GM21619 (cell line): ENCODE measurements at regions not wholly inside any gene's neighbourhood (a gene's known extent, or its start where the extent isn't known, plus 50 kb on each side); places are given as distances from the start of the nearest gene placed in this dataset.
A peak's percentile ranks its signal among the peaks of the same experiment; 100 is the strongest.
"Not testable (repeated sequence)": the region's sequence is repeated elsewhere in the genome, so short reads cannot be mapped to it uniquely, and the experiment has no call there.

Experiments
- ATAC-seq: cut with Tn5 transposase; IDR thresholded peaks from one replicate; pipeline ENCODE4 v1.9.1; 2021; ENCODE audit not compliant: unreplicated experiment

DNA sequence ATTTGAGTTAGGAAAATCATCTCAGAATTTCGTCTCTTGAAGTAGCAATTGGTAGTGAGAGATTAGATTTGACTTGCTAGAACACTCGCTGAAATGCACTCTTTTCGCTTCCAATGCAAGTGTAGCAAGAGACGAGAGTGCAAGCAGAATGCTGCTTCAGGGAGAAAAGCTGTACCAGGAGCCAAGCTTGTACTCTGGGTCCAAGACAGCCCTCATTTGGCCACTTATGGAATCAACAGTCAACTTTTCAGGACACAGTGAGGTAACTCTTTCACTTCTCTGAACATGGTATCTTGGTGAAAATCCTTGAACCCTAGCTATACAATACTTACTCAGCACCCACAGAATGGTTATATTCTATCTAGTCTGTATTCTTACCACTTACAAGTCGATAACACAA lies 107.6 kb upstream of the TERB2 start:
- ATAC-seq: not testable (repeated sequence)

DNA sequence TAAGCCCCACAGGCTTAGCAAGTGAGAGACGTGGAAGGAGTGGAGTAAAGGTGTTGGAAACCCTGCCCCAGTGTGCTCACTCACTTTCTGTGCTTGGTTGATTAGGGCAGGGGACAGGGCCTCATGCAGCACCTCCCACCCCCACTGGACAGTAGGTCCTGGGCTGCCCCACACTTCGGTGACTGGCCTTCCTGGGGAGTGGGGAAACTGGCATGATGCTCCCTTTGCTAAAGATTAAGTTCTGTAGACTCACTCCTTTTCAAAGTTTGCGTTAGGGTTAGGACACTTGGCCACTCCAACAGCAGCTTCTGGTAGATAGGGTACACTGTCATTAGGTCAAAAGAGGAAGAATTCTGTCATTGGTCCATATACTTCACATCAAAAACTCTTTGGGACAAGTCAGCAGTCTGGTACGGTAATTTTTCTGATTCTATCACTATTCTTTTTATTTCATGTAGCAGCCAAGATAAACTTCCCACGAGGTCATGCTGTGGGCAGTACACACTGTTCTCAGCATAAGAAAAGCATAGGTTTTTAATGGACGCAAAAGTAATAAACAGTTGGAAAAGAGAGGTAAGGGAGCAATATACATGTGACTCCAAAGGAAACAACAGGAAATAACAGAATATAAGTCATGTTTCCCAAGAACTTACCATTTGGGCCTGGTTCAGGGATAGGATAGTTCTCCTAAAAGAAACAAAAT lies 106.6 kb upstream of the TERB2 start:
- ATAC-seq: not testable (repeated sequence)

- peak; percentile 62 for ATAC-seq
Measured at GRCh38 chr15:44853304-44853950, 103.1 kb upstream of the TERB2 start.

DNA sequence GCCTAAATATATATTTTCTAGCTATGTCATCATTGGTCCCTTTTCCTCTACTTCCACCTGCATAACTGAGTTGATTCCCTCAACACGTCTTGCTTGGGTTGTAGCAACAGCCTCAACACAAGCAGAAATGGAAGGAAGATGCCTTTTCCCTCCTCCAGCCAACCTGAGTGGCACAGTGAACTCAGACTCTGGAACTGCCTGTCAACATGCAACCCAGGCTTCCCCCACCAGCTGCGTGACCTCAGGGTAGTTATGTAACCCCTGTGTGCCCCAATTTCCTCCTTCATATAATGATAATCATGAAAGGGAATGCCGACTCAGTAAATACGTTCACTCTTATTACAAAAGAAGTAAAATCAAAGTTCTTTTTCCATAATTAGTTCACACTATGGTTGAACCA lies 101.8 kb upstream of the TERB2 start:
- not testable (repeated sequence) for ATAC-seq

GRCh38 chr15:44856284-44856683 lies 100.2 kb upstream of the TERB2 start:
- not testable (repeated sequence) for ATAC-seq

GRCh38 chr15:44857164-44857710 lies 99.2 kb upstream of the TERB2 start:
- not testable (repeated sequence) for ATAC-seq

DNA sequence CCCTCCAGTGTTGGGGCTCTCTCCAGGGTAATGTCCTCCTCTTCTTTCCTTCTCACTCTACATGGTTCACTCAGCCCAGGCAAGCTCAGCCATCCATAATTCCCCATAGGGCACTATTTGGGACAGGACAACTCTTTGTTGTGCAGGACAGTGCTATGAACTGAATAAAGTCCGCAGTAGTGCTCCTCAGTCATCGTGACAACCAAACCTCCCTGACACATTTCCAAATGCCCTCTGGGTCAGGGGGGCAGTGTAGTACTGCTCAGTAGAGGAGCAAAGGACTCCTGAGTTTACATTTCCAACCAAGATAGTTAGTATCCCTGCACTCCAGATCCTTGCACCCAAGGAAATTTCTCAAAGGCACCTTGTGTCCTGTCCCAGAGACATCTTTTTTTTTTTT lies 97.4 kb upstream of the TERB2 start:
- not testable (repeated sequence) for ATAC-seq

DNA sequence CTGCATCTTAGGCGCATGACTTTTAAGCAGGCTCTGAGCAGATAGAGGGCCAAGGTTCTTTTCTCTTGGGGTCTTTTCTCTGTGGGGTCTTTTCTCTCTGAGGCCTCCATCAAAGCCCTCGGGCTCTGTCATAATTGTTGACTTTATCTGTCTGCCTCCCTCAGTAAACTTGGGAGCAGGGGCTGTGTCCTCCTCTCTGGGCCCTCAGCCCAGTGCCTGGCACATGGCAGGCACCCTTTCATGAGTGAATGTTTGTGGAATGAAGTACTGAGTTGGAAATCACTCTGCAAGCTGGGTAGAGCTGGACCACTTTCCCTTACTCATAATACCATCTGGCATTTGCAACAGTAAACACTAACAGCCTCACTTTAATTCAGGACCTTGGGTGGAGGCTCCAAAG lies 96.3 kb upstream of the TERB2 start:
- ATAC-seq: not testable (repeated sequence)

- no peak for ATAC-seq
Measured at GRCh38 chr15:44861439-44861910, 95.0 kb upstream of the TERB2 start.

DNA sequence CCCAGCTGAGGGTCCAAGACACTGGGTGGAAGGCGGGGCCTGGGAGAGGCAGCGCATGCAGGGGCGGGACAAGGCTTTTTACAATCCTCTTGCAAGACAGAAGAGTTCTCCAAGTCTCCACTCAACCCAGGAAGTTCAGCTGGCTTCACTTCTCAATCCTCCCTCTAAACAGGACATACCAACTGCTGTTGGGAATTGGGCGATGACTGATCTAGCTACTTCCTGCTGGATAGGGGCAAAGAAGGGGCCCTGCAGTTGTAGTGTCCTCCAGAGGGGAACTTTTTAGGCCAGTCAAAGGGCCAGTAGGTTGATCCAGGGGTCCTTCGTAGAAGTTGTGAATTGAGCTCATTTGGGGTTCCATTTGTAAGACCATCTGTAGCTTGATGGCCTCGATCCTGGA lies 94.6 kb upstream of the TERB2 start:
- no peak for ATAC-seq

GRCh38 chr15:44862866-44863265 lies 93.6 kb upstream of the TERB2 start:
- ATAC-seq: not testable (repeated sequence)

- not testable (repeated sequence) for ATAC-seq
Measured at GRCh38 chr15:44868100-44868499, 88.4 kb upstream of the TERB2 start.

DNA sequence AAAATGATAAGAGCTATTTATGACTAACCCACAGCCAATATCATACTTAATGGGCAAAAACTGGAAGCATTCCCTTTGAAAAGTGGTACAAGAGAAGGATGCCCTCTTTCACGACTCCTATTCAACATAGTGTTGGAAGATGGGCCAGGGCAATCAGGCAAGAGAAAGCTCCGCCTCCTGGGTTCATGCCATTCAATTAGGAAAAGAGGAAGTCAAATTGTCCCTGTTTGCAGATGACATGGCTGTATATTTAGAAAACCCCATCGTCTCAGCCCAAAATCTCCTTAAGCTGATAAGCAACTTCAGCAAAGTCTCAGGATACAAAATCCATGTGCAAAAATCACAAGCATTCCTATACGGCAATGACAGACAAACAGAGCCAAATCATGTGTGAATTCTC lies 86.4 kb upstream of the TERB2 start:
- ATAC-seq: not testable (repeated sequence)

- no peak for ATAC-seq
Measured at GRCh38 chr15:44873103-44873502, 83.4 kb upstream of the TERB2 start.

DNA sequence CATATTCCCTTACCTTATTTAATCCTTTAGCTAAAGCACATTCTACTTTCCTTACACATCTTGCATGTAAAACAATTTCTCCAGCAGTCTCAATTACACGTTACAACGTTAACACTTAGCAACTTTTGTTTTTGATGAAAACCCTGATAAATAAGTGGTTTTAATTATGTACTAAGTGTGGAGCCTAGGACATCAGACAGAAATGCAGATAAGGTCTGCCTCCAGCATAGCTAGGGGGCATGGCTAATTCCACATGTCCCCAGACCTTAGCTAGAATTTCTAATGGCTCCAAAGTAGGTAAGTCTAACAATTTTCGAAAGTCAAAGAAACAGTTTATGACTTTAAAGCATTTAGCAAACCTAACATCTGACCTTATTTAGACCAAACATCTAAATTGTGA lies 77.4 kb upstream of the TERB2 start:
- ATAC-seq: no peak

DNA sequence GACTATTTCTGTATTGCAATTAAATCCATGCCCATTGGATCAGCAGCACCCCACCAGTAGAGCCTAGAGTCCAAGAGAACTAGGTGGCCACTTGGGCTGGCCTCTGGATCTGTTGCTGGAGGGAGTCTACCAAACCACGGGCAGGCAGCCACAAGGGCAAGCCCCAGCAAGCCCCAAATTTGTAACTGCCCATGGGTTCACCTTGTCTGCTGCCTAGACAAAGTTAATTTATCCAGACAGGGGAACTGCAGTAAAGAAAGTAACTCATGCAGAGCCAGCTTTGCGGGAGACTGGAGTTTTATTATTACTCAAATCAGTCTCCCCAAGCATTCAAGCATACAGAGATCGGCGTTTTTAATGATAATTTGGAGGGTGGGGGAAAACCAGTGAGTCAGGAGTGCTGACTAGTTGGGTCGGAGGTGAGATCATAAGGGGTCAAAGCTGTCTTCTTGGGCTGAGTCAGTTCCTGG lies 74.0 kb upstream of the TERB2 start:
- ATAC-seq: peak; percentile 73

GRCh38 chr15:44883199-44883877 lies 73.1 kb upstream of the TERB2 start:
- no peak for ATAC-seq

GRCh38 chr15:44898890-44899651 lies 57.4 kb upstream of the TERB2 start:
- not testable (repeated sequence) for ATAC-seq

DNA sequence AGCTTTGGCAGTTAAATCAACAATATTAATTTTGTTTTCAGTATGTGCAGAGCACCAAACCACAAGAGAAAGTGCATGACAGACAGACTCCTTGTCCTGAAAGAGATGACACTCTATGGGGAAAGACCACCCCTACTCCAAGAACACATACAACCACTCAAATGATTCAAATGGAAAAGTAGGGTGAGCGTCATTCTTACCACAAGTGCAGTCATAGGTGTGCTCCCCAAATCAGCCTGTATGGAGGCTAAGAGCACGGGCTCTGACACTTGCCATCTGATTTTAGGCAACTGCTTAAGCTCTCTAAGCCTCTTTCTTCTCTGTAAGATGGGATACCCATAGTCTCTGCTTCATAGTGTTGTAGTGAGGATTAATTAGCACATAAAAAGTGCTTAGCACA lies 56.7 kb upstream of the TERB2 start:
- ATAC-seq: not testable (repeated sequence)

GRCh38 chr15:44900796-44901195 lies 55.7 kb upstream of the TERB2 start:
- ATAC-seq: not testable (repeated sequence)

DNA sequence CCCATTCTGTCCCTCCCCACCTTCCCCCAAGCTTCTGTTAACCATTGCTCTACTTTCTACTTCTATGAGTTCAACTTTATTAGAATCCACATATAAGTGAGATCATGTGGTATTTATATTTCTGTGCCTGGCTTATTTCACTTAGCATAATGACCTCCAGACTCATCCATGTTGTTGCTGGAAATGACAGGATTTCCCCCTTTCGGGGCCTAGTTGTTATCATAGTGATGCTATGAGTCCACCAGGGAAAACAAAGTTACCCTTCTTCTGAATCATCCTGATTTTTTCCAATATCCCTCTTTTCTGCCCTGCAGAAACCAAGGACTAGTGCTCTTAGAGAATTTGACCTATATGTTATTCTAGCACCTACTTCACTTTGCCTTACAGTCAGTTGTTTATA lies 53.2 kb upstream of the TERB2 start:
- ATAC-seq: not testable (repeated sequence)
